ENCODE measurements at regions not wholly inside any gene's neighbourhood (a gene's known extent, or its start where the extent isn't known, plus 50 kb on each side); places are given as distances from the start of the nearest gene placed in this dataset.

DNA sequence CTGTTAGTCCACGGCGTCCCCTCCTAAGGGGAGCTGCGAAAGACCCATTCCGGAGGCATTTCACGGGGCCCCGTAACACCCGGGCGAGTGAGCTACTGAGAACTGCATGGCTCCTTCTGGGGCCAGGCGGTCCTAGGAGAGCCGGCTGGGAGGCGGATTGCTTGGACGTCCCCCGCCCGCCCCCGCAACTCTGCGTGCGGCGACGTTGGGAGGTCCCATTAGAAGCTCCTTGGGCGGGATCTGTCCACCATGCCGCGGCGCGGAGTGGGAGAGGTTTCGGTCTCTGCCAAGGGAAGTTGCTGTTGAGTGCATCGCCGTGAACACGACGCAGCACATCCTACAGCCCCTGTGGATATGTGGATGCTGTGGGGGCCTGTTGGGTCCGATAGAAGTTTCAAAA lies 85.4 kb upstream of the IGFBP7 start:
- TF ChIP-seq SCRT1 (tag by site-specific recombination; IDR thresholded peaks at IDR 0.05; ENCODE audit: borderline replicate concordance): no peak
- TF ChIP-seq, protein P1, sequence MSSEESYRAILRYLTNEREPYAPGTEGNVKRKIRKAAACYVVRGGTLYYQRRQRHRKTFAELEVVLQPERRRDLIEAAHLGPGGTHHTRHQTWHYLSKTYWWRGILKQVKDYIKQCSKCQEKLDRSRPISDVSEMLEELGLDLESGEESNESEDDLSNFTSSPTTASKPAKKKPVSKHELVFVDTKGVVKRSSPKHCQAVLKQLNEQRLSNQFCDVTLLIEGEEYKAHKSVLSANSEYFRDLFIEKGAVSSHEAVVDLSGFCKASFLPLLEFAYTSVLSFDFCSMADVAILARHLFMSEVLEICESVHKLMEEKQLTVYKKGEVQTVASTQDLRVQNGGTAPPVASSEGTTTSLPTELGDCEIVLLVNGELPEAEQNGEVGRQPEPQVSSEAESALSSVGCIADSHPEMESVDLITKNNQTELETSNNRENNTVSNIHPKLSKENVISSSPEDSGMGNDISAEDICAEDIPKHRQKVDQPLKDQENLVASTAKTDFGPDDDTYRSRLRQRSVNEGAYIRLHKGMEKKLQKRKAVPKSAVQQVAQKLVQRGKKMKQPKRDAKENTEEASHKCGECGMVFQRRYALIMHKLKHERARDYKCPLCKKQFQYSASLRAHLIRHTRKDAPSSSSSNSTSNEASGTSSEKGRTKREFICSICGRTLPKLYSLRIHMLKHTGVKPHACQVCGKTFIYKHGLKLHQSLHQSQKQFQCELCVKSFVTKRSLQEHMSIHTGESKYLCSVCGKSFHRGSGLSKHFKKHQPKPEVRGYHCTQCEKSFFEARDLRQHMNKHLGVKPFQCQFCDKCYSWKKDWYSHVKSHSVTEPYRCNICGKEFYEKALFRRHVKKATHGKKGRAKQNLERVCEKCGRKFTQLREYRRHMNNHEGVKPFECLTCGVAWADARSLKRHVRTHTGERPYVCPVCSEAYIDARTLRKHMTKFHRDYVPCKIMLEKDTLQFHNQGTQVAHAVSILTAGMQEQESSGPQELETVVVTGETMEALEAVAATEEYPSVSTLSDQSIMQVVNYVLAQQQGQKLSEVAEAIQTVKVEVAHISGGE (tag by site-specific recombination; conservative IDR thresholded peaks at IDR 0.05; ENCODE audit: low read depth): no peak
- no peak for TF ChIP-seq ZNF350 (tag by site-specific recombination; IDR thresholded peaks at IDR 0.05)
- TF ChIP-seq CTCF (tag by site-specific recombination; IDR thresholded peaks at IDR 0.05): no peak
- TF ChIP-seq ZNF660 (tag by site-specific recombination; IDR thresholded peaks at IDR 0.05): no peak
